Endothelial cell of umbilical vein (primary cell): ENCODE measurements at regions not wholly inside any gene's neighbourhood (a gene's known extent, or its start where the extent isn't known, plus 50 kb on each side); places are given as distances from the start of the nearest gene placed in this dataset.

Source experiments
- BruUV-seq: library from RNA; stranded (reverse); fragments of 400-500 nt; replicated peaks from 2 replicates; lab custom pipeline; 2021; lab: Mats Ljungman, UMichigan
- CTCF ChIA-PET: fragments of 300-600, 350-600 bp; sonication (Branson Sonifier 250); formaldehyde crosslinking; loops from one replicate; lab custom pipeline; 2021; ENCODE audit warnings: antibody characterized with exemption, inconsistent platforms; lab: Charles Lee
- POLR2A ChIA-PET: fragments of 300-600, 350-600 bp; sonication (Branson Sonifier 250); formaldehyde crosslinking; loops from one replicate; lab custom pipeline; 2021; ENCODE audit warnings: antibody characterized with exemption, inconsistent platforms; lab: Charles Lee
- DNase-seq: peaks from one replicate; pipeline ENCODE4 v3.0.0-alpha.2; 2011; ENCODE audit warnings: low read depth, low spot score
- FAIRE-seq: peaks from 2 replicates; lab custom pipeline; 2011; peaks lifted over from hg19 to GRCh38; lab: Jason Lieb, UNC
- H2AFZ ChIP-seq: 2 replicates; pipeline ENCODE4 v1.6.0; 2012; ENCODE audit warnings: low read depth, low read length, control low read depth, inconsistent platforms
- H3K27ac ChIP-seq: 2 replicates; pipeline ENCODE4 v1.5.1; 2011; ENCODE audit warnings: low read depth, mild to moderate bottlenecking, control low read depth, low read length, moderate library complexity; ENCODE audit not compliant: insufficient read depth
- H3K27me3 ChIP-seq, 2 experiments: 2 replicates each; pipeline versions ENCODE4 v1.6.0 to v1.6.1; 2011; ENCODE audit warnings: low read length in 2 of 2, mixed read lengths in 1 of 2; ENCODE audit not compliant: control insufficient read depth in 2 of 2, insufficient read depth in 2 of 2
- H3K36me3 ChIP-seq, 2 experiments: 2 replicates in 1 of 2; 3 replicates in 1 of 2; pipeline ENCODE4 v1.5.1; 2011; ENCODE audit warnings: low read length in 2 of 2, mild to moderate bottlenecking in 1 of 2, moderate library complexity in 1 of 2; ENCODE audit not compliant: control insufficient read depth in 2 of 2, insufficient read depth in 2 of 2; ENCODE audit errors: extremely low read depth in 1 of 2
- H3K4me1 ChIP-seq: 3 replicates; pipeline ENCODE4 v1.5.1; 2011; ENCODE audit warnings: mild to moderate bottlenecking, low read length; ENCODE audit not compliant: control insufficient read depth, insufficient read depth; ENCODE audit errors: extremely low read depth
- H3K4me2 ChIP-seq: 2 replicates; pipeline ENCODE4 v1.6.1; 2011; ENCODE audit warnings: low read length, control low read depth, mixed read lengths; ENCODE audit not compliant: insufficient read depth
- H3K4me3 ChIP-seq, 3 experiments: fragments of 200-600 bp in 1 of 3; sonication (generic), shearing (Covaris generic) in 1 of 3; replicated peaks in 1 of 3; 2 replicates each; pipeline ENCODE4 v1.5.1; 2011 to 2016; ENCODE audit warnings: control low read depth in 3 of 3, low read length in 3 of 3, mild to moderate bottlenecking in 2 of 3, inconsistent platforms in 1 of 3, low read depth in 1 of 3, moderate library complexity in 1 of 3; ENCODE audit not compliant: insufficient read depth in 1 of 3
- H3K79me2 ChIP-seq: 2 replicates; pipeline ENCODE4 v1.6.0; 2012; ENCODE audit warnings: low read length, inconsistent platforms; ENCODE audit not compliant: control insufficient read depth, insufficient read depth
- H3K9ac ChIP-seq: replicated peaks from 2 replicates; pipeline ENCODE3; 2011; ENCODE audit warnings: low read length, control low read depth; ENCODE audit not compliant: insufficient read depth; ENCODE audit errors: extremely low read depth
- H3K9me1 ChIP-seq: replicated peaks from 3 replicates; pipeline ENCODE4 v1.6.0; 2011; ENCODE audit warnings: mild to moderate bottlenecking, low read length; ENCODE audit not compliant: control insufficient read depth, insufficient read depth; ENCODE audit errors: extremely low read depth
- H3K9me3 ChIP-seq: replicated peaks from 2 replicates; pipeline ENCODE4 v1.5.1; 2012; ENCODE audit warnings: low read length, inconsistent platforms; ENCODE audit not compliant: control insufficient read depth, insufficient read depth
- H4K20me1 ChIP-seq: replicated peaks from 2 replicates; pipeline ENCODE3; 2011; ENCODE audit warnings: mild to moderate bottlenecking, low read length; ENCODE audit not compliant: control insufficient read depth, insufficient read depth; ENCODE audit errors: extremely low read depth
- CTCF ChIP-seq, 2 donors: IDR thresholded peaks; 1 replicate in 1 of 2; 2 replicates in 1 of 2; pipeline ENCODE4 v1.5.1; 2011; ENCODE audit warnings: low read length in 2 of 2, mild to moderate bottlenecking in 2 of 2, moderate library complexity in 2 of 2, control low read depth in 1 of 2, inconsistent platforms in 1 of 2, low read depth in 1 of 2; ENCODE audit not compliant: insufficient read depth in 1 of 2; ENCODE audit errors: extremely low read depth in 1 of 2
- EZH2 ChIP-seq: IDR thresholded peaks from 2 replicates; pipeline ENCODE4 v1.6.1; 2012; ENCODE audit warnings: borderline replicate concordance, low read depth, mild to moderate bottlenecking, moderate library complexity, low read length, inconsistent platforms; ENCODE audit not compliant: severe bottlenecking
- FOS ChIP-seq: IDR thresholded peaks from 2 replicates; pipeline ENCODE4 v1.6.1; 2011; ENCODE audit warnings: mild to moderate bottlenecking, low read length, moderate library complexity, borderline replicate concordance; ENCODE audit not compliant: insufficient read depth
- GATA2 ChIP-seq: IDR thresholded peaks from 2 replicates; pipeline ENCODE4 v1.7.0; 2011; ENCODE audit warnings: low read depth, mild to moderate bottlenecking, moderate library complexity, mixed read lengths, low read length; ENCODE audit not compliant: insufficient read length, insufficient read depth
- JUN ChIP-seq: IDR thresholded peaks from 2 replicates; pipeline ENCODE4 v1.6.1; 2011; ENCODE audit warnings: borderline replicate concordance, low read depth; ENCODE audit not compliant: insufficient read length, insufficient read depth
- MAX ChIP-seq: IDR thresholded peaks from 2 replicates; pipeline ENCODE4 v1.6.1; 2011; ENCODE audit not compliant: insufficient read depth, insufficient read length
- MYC ChIP-seq: IDR thresholded peaks from one replicate; pipeline ENCODE4 v1.6.1; 2011; ENCODE audit warnings: mild to moderate bottlenecking, low read depth, low read length
- POLR2A ChIP-seq: IDR thresholded peaks from 2 replicates; pipeline ENCODE4 v1.6.1; 2012; ENCODE audit warnings: low read depth, mild to moderate bottlenecking, control low read depth, low read length
- POLR2AphosphoS5 ChIP-seq: IDR thresholded peaks from 2 replicates; pipeline ENCODE4 v1.6.1; 2012; ENCODE audit warnings: low read depth, mild to moderate bottlenecking, control low read depth, low read length, moderate library complexity; ENCODE audit not compliant: insufficient read depth
- dilution Hi-C: fragments of 300-500 bp; cut with MboI; formaldehyde crosslinking; loops from one replicate; pipeline ENCODE4 v1.15.0; 2019; ENCODE audit warnings: low sequenced_read_pairs; ENCODE audit not compliant: extremely low pct_ligation_motif_present
- intact Hi-C: fragments of 100-400 bp; cut with micrococcal nuclease; formaldehyde crosslinking; loops from one replicate; pipeline ENCODE4 v1.10.0; 2022

GRCh38 chr18:28288784-28289183 is 111.9 kb upstream of the CDH2 start:
- ChIA-PET CTCF (no interaction called here), POLR2A (no interaction called here)
- Histone ChIP-seq H3K9me1 (no peaks in the 10 kb centered on the region), H3K4me3 (no peak overlapping the region), H3K9ac (no peak overlapping the region), H2AFZ (no peak overlapping the region), H3K4me2 (no peak overlapping the region), H4K20me1 (no peaks in the 10 kb centered on the region), H3K36me3 (no peaks in the 10 kb centered on the region), H3K4me1 (no peaks in the 10 kb centered on the region), H3K27me3 (no peaks in the 10 kb centered on the region), H3K9me3 (no peaks in the 10 kb centered on the region), H3K27ac (no peak overlapping the region), H3K79me2 (no peaks in the 10 kb centered on the region)
- intact Hi-C loops (no loop called here), dilution Hi-C loops (no loop called here)
- TF ChIP-seq JUN (no peak), POLR2A (no peak), MAX (no peak), CTCF (IDR thresholded peaks at IDR 0.05; ENCODE audit: extremely low read depth in 1 of 2, insufficient read depth in 1 of 2, low read depth in 1 of 2, low read length in 2 of 2) (no peak), EZH2 (no peak), FOS (no peak), GATA2 (no peak), POLR2AphosphoS5 (no peak), MYC (no peak)
- DNase-seq: no peak
- BruUV-seq: no TSS peak
- no peak for FAIRE-seq
